Nephron progenitor cell (in vitro differentiated cells): ENCODE measurements at regions not wholly inside any gene's neighbourhood (a gene's known extent, or its start where the extent isn't known, plus 50 kb on each side); places are given as distances from the start of the nearest gene placed in this dataset.
"Not testable (repeated sequence)": the region's sequence is repeated elsewhere in the genome, so short reads cannot be mapped to it uniquely, and the experiment has no call there.

ENCODE experiments used
- DNase-seq: peaks from one replicate; pipeline ENCODE4 v3.0.0; 2021
- H3K27ac Mint-ChIP-seq: 2 replicates; pipeline ENCODE4 v1.8.0; 2021; ENCODE audit warnings: mild to moderate bottlenecking, moderate library complexity, mixed read lengths
- H3K27me3 Mint-ChIP-seq: 2 replicates; pipeline ENCODE4 v1.8.0; 2021; ENCODE audit warnings: mild to moderate bottlenecking, low read depth, mixed read lengths; ENCODE audit not compliant: poor library complexity
- H3K36me3 Mint-ChIP-seq: 2 replicates; pipeline ENCODE4 v1.8.0; 2021; ENCODE audit warnings: low read depth, mixed read lengths
- H3K4me1 Mint-ChIP-seq: 2 replicates; pipeline ENCODE4 v1.8.0; 2021; ENCODE audit warnings: mixed read lengths
- H3K4me3 Mint-ChIP-seq: 2 replicates; pipeline ENCODE4 v1.8.0; 2021; ENCODE audit warnings: mild to moderate bottlenecking, moderate library complexity, mixed read lengths
- H3K9me3 Mint-ChIP-seq: 2 replicates; pipeline ENCODE4 v1.8.0; 2021; ENCODE audit warnings: mild to moderate bottlenecking, moderate library complexity, mixed read lengths
- CTCF ChIP-seq: fragments of 200-600 bp; sonication (generic); IDR thresholded peaks from 2 replicates; pipeline ENCODE4 v1.5.0; 2021; ENCODE audit warnings: antibody characterized with exemption

- Mint-ChIP-seq H3K4me1 (peaks cover 36% of the 10 kb centered on the region), H3K9me3 (peaks cover 27% of the 10 kb centered on the region), H3K36me3 (peaks cover 10% of the 10 kb centered on the region), H3K27me3 (no peaks in the 10 kb centered on the region), H3K4me3 (no peak overlapping the region), H3K27ac (no peak overlapping the region)
- no peak for DNase-seq
- TF ChIP-seq CTCF, result no peak
These were observed 316.4 kb upstream of the CFAP20DC start for GRCh38 chr3:59366218-59366617.

- H3K4me1 Mint-ChIP-seq, result peaks cover 29% of the 10 kb centered on the region
- H3K4me3 Mint-ChIP-seq, result no peak overlapping the region
- DNase-seq, result no peak
- H3K27ac Mint-ChIP-seq, result no peak overlapping the region
- H3K27me3 Mint-ChIP-seq, result peaks cover 2% of the 10 kb centered on the region
- peaks cover 21% of the 10 kb centered on the region for H3K36me3 Mint-ChIP-seq
- H3K9me3 Mint-ChIP-seq, result peaks cover 42% of the 10 kb centered on the region
- TF ChIP-seq CTCF, result no peak
These were observed 314.7 kb upstream of the CFAP20DC start for GRCh38 chr3:59364496-59364895.

GRCh38 chr3:59360312-59360711, 310.5 kb upstream of the CFAP20DC start:
- not testable (repeated sequence) for H3K27ac Mint-ChIP-seq, H3K4me3 Mint-ChIP-seq, H3K27me3 Mint-ChIP-seq, DNase-seq, H3K4me1 Mint-ChIP-seq
- Mint-ChIP-seq H3K36me3 (peaks cover 29% of the 10 kb centered on the region), H3K9me3 (peaks cover 64% of the 10 kb centered on the region)

- Mint-ChIP-seq H3K9me3 (peaks cover under 1% of the 10 kb centered on the region), H3K4me3 (peak overlapping the region; percentile 16), H3K27me3 (no peaks in the 10 kb centered on the region), H3K4me1 (peaks cover 46% of the 10 kb centered on the region), H3K27ac (peak overlapping the region; percentile 37), H3K36me3 (no peaks in the 10 kb centered on the region)
- DNase-seq, result no peak
- TF ChIP-seq CTCF, result no peak
These were observed 291.6 kb upstream of the CFAP20DC start for GRCh38 chr3:59341459-59341858.

- Mint-ChIP-seq H3K27me3 (no peaks in the 10 kb centered on the region), H3K36me3 (no peaks in the 10 kb centered on the region), H3K4me1 (peaks cover 46% of the 10 kb centered on the region), H3K4me3 (no peak overlapping the region), H3K9me3 (no peaks in the 10 kb centered on the region), H3K27ac (no peak overlapping the region)
- no peak for DNase-seq
- no peak for TF ChIP-seq CTCF
These were observed 290.0 kb upstream of the CFAP20DC start for GRCh38 chr3:59339818-59340217.

GRCh38 chr3:59338934-59339333, 289.1 kb upstream of the CFAP20DC start:
- Mint-ChIP-seq H3K27me3 (no peaks in the 10 kb centered on the region), H3K27ac (no peak overlapping the region)

More at GRCh38 chr3:59338934-59339333, 289.1 kb upstream of the CFAP20DC start:
- no peak overlapping the region for H3K4me3 Mint-ChIP-seq
- DNase-seq, result no peak
- peaks cover 3% of the 10 kb centered on the region for H3K9me3 Mint-ChIP-seq
- H3K36me3 Mint-ChIP-seq, result peaks cover 2% of the 10 kb centered on the region
- no peak for TF ChIP-seq CTCF
- H3K4me1 Mint-ChIP-seq, result peaks cover 42% of the 10 kb centered on the region
